Activated CD8-positive, alpha-beta memory T cell treated with anti-CD3 and anti-CD28 coated beads for 24 hours (primary cell): ENCODE measurements at regions not wholly inside any gene's neighbourhood (a gene's known extent, or its start where the extent isn't known, plus 50 kb on each side); places are given as distances from the start of the nearest gene placed in this dataset.

ENCODE experiments used
- DNase-seq: peaks from one replicate; pipeline ENCODE4 v3.0.0-alpha.2; 2020

- DNase-seq, result no peak
Measured at GRCh38 chr3:178397836-178398235, 138.4 kb upstream of the KCNMB2 start.

DNA sequence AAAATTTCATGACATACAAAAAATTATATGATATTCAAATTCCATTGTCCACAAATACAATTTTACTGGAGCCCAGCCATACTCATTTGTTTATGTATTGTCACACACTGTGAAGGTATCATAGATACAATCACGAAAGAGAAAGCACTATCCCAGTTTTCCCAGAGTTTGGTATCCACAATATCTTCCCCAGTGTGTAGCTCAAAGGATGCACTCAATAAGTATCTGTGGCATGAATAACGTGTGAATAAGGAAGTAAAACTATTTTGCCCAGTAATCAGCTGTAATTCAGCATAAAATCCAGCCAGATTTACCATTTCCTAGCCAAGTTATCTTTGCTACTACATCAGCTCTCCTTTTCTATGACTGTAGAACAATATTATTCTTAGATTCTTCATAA is 131.3 kb upstream of the KCNMB2 start:
- DNase-seq, result no peak

- DNase-seq, result no peak
Measured at GRCh38 chr3:178405531-178405930, 130.7 kb upstream of the KCNMB2 start.

- DNase-seq, result no peak
Measured at GRCh38 chr3:178406206-178406605, 130.0 kb upstream of the KCNMB2 start.

DNA sequence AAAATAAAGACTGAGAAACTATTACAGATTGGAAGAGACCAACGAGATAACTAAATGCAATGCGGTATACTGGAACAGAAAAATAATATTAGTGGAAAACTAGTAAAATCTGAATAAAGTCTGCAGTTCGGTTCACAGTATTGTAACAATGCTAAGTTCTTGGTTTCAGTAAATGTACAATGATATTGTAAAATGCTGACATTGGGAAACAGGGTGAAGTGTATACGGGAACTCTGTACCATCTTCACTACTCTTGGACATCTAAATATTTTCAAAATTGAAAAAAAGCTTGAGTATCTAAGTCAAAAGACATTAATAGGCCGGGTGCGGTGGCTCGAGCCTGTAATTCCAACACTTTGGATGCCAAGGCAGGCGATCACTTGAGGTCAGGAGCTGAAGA is 120.9 kb upstream of the KCNMB2 start:
- DNase-seq, result no peak

- no peak for DNase-seq
Measured at GRCh38 chr3:178417736-178418135, 118.5 kb upstream of the KCNMB2 start.

DNA sequence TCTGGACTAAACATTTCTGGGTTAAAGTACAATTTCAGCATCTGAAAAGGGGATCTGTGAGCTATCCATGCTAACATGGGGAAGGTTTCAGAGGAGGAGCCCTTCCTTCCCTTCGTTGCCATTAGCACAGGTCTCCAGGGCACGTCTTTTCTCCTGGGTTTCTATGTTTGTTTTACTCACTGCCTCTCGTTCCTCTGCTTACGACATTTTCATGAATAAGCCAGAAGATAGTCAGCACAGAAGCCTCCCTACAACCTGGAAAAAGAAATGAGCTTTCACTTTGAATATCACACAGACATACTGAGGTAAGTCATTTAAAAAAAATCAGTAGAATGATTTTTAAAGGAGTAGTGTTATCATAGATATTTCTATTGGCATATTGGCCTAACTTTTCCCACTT is 117.2 kb upstream of the KCNMB2 start:
- no peak for DNase-seq

- DNase-seq, result no peak
Measured at GRCh38 chr3:178420033-178420432, 116.2 kb upstream of the KCNMB2 start.

DNA sequence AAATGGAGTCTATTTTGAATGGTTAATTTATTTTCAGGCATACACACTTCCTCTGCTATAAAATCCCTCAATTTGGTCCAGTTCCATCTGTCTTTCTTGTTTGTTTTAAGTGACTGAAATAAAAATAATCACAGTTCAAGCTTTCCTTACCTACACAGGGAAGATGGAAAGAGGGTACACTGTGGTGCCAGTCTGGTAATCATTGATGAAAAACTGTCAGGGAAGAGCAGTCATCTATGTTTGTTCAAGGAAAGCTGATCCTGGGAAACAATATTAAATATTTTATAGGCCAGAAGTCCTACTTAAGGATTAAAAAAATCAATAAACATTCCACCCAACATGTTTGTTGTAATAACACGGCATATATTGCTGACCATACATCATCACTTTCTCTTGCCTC is 115.2 kb upstream of the KCNMB2 start:
- no peak for DNase-seq

DNA sequence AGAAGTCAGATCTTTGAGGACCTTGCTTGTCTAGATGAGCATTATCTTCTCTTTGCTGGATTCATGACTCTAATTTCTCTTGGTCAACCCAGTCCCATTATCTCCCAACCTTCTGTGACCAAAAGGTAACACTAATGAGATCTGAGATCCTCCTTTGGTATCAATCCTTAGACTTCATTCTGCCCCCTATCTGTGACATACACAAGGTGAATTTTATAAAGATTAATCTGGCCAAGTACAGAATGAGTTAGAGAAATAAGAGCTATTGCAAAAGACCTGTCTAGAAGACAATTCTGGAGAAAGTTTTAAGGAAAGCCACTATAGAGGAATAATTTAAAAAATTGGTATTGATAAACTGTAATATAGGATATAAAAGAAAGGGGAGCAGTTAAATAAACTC is 113.8 kb upstream of the KCNMB2 start:
- DNase-seq, result no peak

DNA sequence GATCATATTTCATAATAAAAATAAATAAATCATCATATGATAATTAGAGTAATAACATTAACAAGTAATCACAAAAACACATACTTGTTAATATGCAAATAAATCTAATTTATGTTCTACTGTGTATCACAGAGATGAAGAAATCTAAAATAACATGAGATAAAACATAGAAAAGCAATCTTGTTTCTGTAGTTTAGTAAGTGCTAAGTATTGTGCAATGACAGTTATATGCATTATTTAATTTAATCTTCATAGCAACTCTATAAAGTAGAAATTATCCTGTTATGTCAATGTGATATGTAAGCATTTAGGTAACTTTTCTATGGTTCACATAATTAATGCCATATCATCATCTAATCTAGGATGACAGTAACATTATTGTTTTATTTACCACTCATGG is 108.2 kb upstream of the KCNMB2 start:
- DNase-seq, result no peak

- no peak for DNase-seq
Measured at GRCh38 chr3:178434206-178434805, 101.9 kb upstream of the KCNMB2 start.

GRCh38 chr3:178435575-178435974 is 100.7 kb upstream of the KCNMB2 start:
- DNase-seq, result no peak

DNA sequence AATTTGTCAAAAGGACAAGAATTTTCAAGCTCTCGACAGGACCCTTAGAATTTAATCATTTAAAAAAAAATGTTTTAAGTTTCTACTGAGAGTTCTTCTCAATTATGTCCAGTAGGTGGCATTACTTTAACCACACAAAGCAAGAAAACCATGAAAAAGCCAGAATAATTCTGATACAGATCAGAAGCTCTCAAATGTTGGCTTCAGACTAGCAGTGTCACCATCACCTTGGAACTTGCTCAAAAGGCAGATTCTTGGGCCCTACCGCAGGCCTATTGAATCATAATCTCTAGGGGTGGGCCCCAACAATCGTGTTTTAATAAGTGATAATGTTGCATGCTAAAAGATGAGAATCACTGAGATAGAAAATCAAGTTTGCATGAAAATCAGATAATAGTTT is 99.5 kb upstream of the KCNMB2 start:
- DNase-seq, result no peak

GRCh38 chr3:178437236-178437635 is 99.0 kb upstream of the KCNMB2 start:
- no peak for DNase-seq

DNA sequence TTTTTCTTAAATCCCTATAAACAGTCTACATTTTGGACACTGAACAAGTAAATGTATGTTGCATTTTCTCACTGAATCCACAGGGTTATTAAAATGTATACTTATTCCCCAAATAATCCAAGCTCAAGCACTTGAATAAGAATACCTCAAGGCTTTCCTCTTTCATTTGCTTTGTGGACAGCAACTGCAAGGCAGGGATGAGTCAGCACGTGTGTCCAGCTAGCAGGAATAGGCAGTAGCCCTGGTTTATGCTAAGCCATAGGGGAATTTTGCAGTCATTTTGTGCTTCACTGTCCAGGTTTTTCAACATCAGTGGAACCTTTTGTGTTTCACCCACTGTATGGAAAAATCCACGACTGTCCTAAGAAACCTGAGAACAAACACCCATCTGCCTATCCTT is 96.7 kb upstream of the KCNMB2 start:
- DNase-seq, result no peak

DNA sequence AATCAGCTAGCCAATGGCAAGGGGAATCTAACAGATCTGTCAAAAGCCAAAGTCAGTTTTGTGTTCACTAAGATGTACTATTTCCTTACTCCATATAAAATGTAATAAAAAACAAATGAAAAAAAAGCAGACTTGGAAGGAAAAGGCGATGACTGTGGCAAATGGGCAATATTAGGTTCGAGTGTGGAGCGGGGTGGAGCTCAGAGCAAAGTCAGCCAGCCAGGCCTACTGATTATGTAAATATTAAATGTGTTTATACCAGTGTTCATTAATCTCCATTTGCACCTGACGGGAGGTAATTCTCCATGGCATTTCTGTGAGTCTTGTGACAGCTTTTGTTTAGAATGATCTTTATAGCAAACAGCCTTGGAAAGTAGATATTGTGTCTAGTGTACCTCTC is 96.2 kb upstream of the KCNMB2 start:
- DNase-seq, result no peak

DNA sequence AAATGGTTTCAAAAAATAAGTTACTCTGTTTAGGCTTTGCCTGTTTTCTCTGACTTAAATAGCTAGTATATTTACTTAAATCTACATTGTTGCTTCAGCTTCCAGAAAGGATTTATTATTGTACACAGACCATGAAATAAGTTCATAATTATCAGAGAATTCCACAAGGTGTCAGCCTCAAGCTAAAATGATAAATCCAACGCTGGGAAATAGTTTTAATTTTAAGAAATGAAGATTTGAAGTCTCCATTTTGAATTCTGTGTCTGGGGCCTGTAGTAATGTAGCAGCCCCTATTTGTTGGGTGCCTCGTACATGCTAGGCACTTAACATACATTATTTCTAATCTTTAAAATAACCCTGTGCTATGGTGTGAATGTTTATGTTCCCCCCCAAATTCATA is 92.6 kb upstream of the KCNMB2 start:
- DNase-seq, result no peak

GRCh38 chr3:178445139-178445538 is 91.1 kb upstream of the KCNMB2 start:
- no peak for DNase-seq

DNA sequence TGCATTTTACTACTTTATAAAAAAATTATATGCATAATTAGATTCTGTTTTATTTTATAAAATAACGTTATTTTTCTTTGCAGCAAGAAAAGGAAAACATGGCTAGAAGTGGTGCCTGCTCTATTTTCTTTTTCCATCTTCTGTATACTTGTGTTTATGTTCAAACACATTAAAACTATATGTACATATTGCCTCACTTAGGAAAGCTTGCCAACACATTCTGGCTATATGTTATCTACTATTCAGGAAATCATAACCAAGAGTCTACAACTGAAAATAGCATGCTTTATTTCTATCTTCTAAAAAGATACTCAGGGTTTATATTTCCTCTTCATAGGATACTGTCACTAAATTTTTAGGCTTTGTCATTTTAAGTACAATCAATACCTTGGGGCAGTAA is 90.2 kb upstream of the KCNMB2 start:
- no peak for DNase-seq

- DNase-seq, result no peak
Measured at GRCh38 chr3:178450476-178450875, 85.8 kb upstream of the KCNMB2 start.

DNA sequence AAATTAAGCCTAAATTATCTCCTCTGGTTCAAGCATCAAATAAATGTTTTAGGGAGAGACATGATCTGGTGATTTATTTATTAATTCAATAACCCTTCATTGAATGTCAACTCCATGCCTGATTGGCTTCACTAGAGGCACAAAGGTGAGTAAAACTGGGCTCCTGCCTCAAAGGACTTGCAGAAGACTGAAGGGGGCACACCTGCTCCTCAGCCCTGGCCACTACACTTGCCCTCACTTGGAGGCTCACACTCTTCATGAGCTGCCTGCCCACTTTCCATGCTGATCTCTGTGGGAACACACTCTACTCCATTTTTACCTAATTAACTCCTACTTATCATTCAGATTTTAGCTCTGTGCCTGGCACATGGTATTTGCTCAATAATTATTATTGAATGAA is 84.4 kb upstream of the KCNMB2 start:
- DNase-seq, result no peak

DNA sequence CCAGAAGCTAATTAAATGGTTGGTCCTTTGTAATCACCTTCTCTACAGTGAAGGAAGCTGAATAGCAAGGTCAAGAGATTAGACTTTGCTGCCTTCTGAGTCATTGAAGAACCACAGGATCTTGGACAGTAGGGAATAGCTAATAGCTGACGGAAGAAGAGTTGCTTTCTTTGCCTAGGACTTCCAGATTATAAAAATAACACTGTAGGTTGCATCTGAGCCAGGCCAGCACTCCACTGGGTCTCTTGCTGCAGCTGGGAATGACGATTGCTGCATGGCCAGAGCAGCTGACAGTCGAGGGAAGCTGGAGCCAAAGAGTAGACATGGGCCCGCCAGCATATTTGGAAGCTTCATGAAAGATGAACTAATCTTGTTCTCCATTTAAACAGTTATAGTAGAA is 81.5 kb upstream of the KCNMB2 start:
- DNase-seq, result no peak

- no peak for DNase-seq
Measured at GRCh38 chr3:178455226-178455625, 81.0 kb upstream of the KCNMB2 start.

DNA sequence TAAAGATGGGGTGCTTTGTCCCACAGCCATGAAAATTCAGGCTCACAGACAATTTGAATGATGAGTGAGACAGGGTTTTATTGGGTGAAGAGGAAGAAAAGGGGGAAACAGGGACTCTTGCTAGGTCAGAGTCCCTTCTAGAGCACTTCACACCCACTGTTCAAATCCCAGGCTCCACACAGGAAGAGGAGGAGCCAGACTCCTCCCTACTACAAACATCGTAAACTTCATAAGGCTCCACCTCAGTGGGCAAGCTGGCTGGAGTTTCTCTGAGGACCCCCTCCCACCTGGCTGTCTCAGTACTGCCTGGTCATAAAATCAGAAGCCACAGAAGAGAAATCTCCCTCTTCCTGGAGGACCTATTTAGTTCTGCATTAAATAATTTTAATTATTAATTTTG is 80.3 kb upstream of the KCNMB2 start:
- no peak for DNase-seq
